ENCODE measurements at regions not wholly inside any gene's neighbourhood (a gene's known extent, or its start where the extent isn't known, plus 50 kb on each side); places are given as distances from the start of the nearest gene placed in this dataset.

GRCh38 chr18:5768454-5768853 is 126.9 kb downstream of the TMEM200C start:
- H3K4me1 ChIP-seq (ENCODE audit: control insufficient read depth, insufficient read depth, low read length): no peaks in the 10 kb centered on the region
- 84% methylated on average over 6 of the region's 6 CpGs for WGBS
- H3K27ac ChIP-seq (ENCODE audit: low read length): no peak overlapping the region
- intact Hi-C loops (cut with DNase I): no loop called here
- H3K4me3 ChIP-seq (ENCODE audit: low read length): no peak overlapping the region
- no peaks in the 10 kb centered on the region for H3K9me3 ChIP-seq (ENCODE audit: control insufficient read depth, low read length)
- DNase-seq: no peak
- H3K27me3 ChIP-seq (ENCODE audit: control insufficient read depth, insufficient read depth): no peaks in the 10 kb centered on the region
- no peak for ATAC-seq

GRCh38 chr18:5759194-5759593 is 136.1 kb downstream of the TMEM200C start:
- H3K27me3 ChIP-seq (ENCODE audit: control insufficient read depth, insufficient read depth): no peaks in the 10 kb centered on the region
- intact Hi-C loops (cut with DNase I): no loop called here

GRCh38 chr18:5756823-5757222 is 138.5 kb downstream of the TMEM200C start:
- intact Hi-C loops (cut with DNase I): no loop called here
- H3K27ac ChIP-seq (ENCODE audit: low read length): no peak overlapping the region
- no peaks in the 10 kb centered on the region for H3K9me3 ChIP-seq (ENCODE audit: control insufficient read depth, low read length)
- no peaks in the 10 kb centered on the region for H3K4me1 ChIP-seq (ENCODE audit: control insufficient read depth, insufficient read depth, low read length)
- no peak for ATAC-seq
- no peak for DNase-seq
- 88% methylated on average over 6 of the region's 6 CpGs for WGBS
- no peaks in the 10 kb centered on the region for H3K27me3 ChIP-seq (ENCODE audit: control insufficient read depth, insufficient read depth)
- H3K4me3 ChIP-seq (ENCODE audit: low read length): no peak overlapping the region

More at GRCh38 chr18:5759194-5759593, 136.1 kb downstream of the TMEM200C start:
- Histone ChIP-seq H3K4me1 (ENCODE audit: control insufficient read depth, insufficient read depth, low read length) (no peaks in the 10 kb centered on the region), H3K27ac (ENCODE audit: low read length) (no peak overlapping the region), H3K9me3 (ENCODE audit: control insufficient read depth, low read length) (no peaks in the 10 kb centered on the region), H3K4me3 (ENCODE audit: low read length) (no peak overlapping the region)
- WGBS: 33% methylated on average over 4 of the region's 4 CpGs
- ATAC-seq (no peak), DNase-seq (no peak)

- DNase-seq: no peak
- Histone ChIP-seq H3K4me1 (ENCODE audit: control insufficient read depth, insufficient read depth, low read length) (no peaks in the 10 kb centered on the region), H3K4me3 (ENCODE audit: low read length) (no peak overlapping the region), H3K27ac (ENCODE audit: low read length) (no peak overlapping the region), H3K27me3 (ENCODE audit: control insufficient read depth, insufficient read depth) (no peaks in the 10 kb centered on the region), H3K9me3 (ENCODE audit: control insufficient read depth, low read length) (no peaks in the 10 kb centered on the region)
- WGBS: 73% methylated on average over 1 of the region's 1 CpG
- ATAC-seq: no peak
- intact Hi-C loops (cut with DNase I): no loop called here
These were observed 147.6 kb downstream of the TMEM200C start for GRCh38 chr18:5747678-5748077.

GRCh38 chr18:5746844-5747243 is 148.5 kb downstream of the TMEM200C start:
- WGBS: 33% methylated on average over 6 of the region's 6 CpGs
- no peak overlapping the region for H3K27ac ChIP-seq (ENCODE audit: low read length)
- no peaks in the 10 kb centered on the region for H3K27me3 ChIP-seq (ENCODE audit: control insufficient read depth, insufficient read depth)
- no peak overlapping the region for H3K4me3 ChIP-seq (ENCODE audit: low read length)
- intact Hi-C loops (cut with DNase I): no loop called here
- DNase-seq (no peak), ATAC-seq (no peak)
- no peaks in the 10 kb centered on the region for H3K4me1 ChIP-seq (ENCODE audit: control insufficient read depth, insufficient read depth, low read length)
- H3K9me3 ChIP-seq (ENCODE audit: control insufficient read depth, low read length): no peaks in the 10 kb centered on the region

- H3K4me3 ChIP-seq (ENCODE audit: low read length): no peak overlapping the region
- DNase-seq (no peak), ATAC-seq (no peak)
- intact Hi-C loops (cut with DNase I): no loop called here
- H3K27ac ChIP-seq (ENCODE audit: low read length): no peak overlapping the region
- WGBS: 70% methylated on average over 3 of the region's 3 CpGs
- no peaks in the 10 kb centered on the region for H3K27me3 ChIP-seq (ENCODE audit: control insufficient read depth, insufficient read depth)
- H3K4me1 ChIP-seq (ENCODE audit: control insufficient read depth, insufficient read depth, low read length): no peaks in the 10 kb centered on the region
- no peaks in the 10 kb centered on the region for H3K9me3 ChIP-seq (ENCODE audit: control insufficient read depth, low read length)
These were observed 150.7 kb downstream of the TMEM200C start for GRCh38 chr18:5744659-5745058.

- H3K9me3 ChIP-seq (ENCODE audit: control insufficient read depth, low read length): no peaks in the 10 kb centered on the region
- H3K27me3 ChIP-seq (ENCODE audit: control insufficient read depth, insufficient read depth): no peaks in the 10 kb centered on the region
- WGBS: 69% methylated on average over 4 of the region's 4 CpGs
- H3K4me1 ChIP-seq (ENCODE audit: control insufficient read depth, insufficient read depth, low read length): no peaks in the 10 kb centered on the region
- intact Hi-C loops (cut with DNase I): no loop called here
- no peak overlapping the region for H3K4me3 ChIP-seq (ENCODE audit: low read length)
- no peak for DNase-seq
- ATAC-seq: no peak
- no peak overlapping the region for H3K27ac ChIP-seq (ENCODE audit: low read length)
These were observed 156.8 kb downstream of the TMEM200C start for GRCh38 chr18:5738526-5738925.

- no peak for ATAC-seq
- H3K27me3 ChIP-seq (ENCODE audit: control insufficient read depth, insufficient read depth): no peaks in the 10 kb centered on the region
- WGBS: 93% methylated on average over 7 of the region's 7 CpGs
- H3K27ac ChIP-seq (ENCODE audit: low read length): no peak overlapping the region
- intact Hi-C loops (cut with DNase I): no loop called here
- no peak for DNase-seq
- no peak overlapping the region for H3K4me3 ChIP-seq (ENCODE audit: low read length)
- H3K9me3 ChIP-seq (ENCODE audit: control insufficient read depth, low read length): no peaks in the 10 kb centered on the region
- H3K4me1 ChIP-seq (ENCODE audit: control insufficient read depth, insufficient read depth, low read length): no peaks in the 10 kb centered on the region
These were observed 163.0 kb downstream of the TMEM200C start for GRCh38 chr18:5732318-5732717.

- Histone ChIP-seq H3K27me3 (ENCODE audit: control insufficient read depth, insufficient read depth) (no peaks in the 10 kb centered on the region), H3K9me3 (ENCODE audit: control insufficient read depth, low read length) (no peaks in the 10 kb centered on the region), H3K27ac (ENCODE audit: low read length) (no peak overlapping the region), H3K4me1 (ENCODE audit: control insufficient read depth, insufficient read depth, low read length) (no peaks in the 10 kb centered on the region), H3K4me3 (ENCODE audit: low read length) (no peak overlapping the region)
- ATAC-seq (peak; percentile 82 to 86), DNase-seq (peak; percentile 82 to 83 (median 83))
- WGBS: 55% methylated on average over 6 of the region's 6 CpGs
- intact Hi-C loops (cut with DNase I): no loop called here
These were observed 165.2 kb downstream of the TMEM200C start for GRCh38 chr18:5729983-5730699.

- no peak overlapping the region for H3K27ac ChIP-seq (ENCODE audit: low read length)
- H3K27me3 ChIP-seq (ENCODE audit: control insufficient read depth, insufficient read depth): no peaks in the 10 kb centered on the region
- 47% methylated on average over 5 of the region's 5 CpGs for WGBS
- DNase-seq: no peak
- intact Hi-C loops (cut with DNase I): no loop called here
- no peaks in the 10 kb centered on the region for H3K9me3 ChIP-seq (ENCODE audit: control insufficient read depth, low read length)
- no peak for ATAC-seq
- H3K4me3 ChIP-seq (ENCODE audit: low read length): no peak overlapping the region
- no peaks in the 10 kb centered on the region for H3K4me1 ChIP-seq (ENCODE audit: control insufficient read depth, insufficient read depth, low read length)
These were observed 166.8 kb downstream of the TMEM200C start for GRCh38 chr18:5728531-5728930.

GRCh38 chr18:5726011-5726410 is 169.3 kb downstream of the TMEM200C start:
- Histone ChIP-seq H3K4me3 (ENCODE audit: low read length) (no peak overlapping the region), H3K27me3 (ENCODE audit: control insufficient read depth, insufficient read depth) (no peaks in the 10 kb centered on the region), H3K4me1 (ENCODE audit: control insufficient read depth, insufficient read depth, low read length) (no peaks in the 10 kb centered on the region), H3K27ac (ENCODE audit: low read length) (no peak overlapping the region), H3K9me3 (ENCODE audit: control insufficient read depth, low read length) (no peaks in the 10 kb centered on the region)
- ATAC-seq (no peak), DNase-seq (no peak)
- intact Hi-C loops (cut with DNase I): no loop called here

- Histone ChIP-seq H3K27ac (ENCODE audit: low read length) (no peak overlapping the region), H3K4me1 (ENCODE audit: control insufficient read depth, insufficient read depth, low read length) (no peaks in the 10 kb centered on the region), H3K27me3 (ENCODE audit: control insufficient read depth, insufficient read depth) (peaks cover 3% of the 10 kb centered on the region), H3K9me3 (ENCODE audit: control insufficient read depth, low read length) (no peaks in the 10 kb centered on the region), H3K4me3 (ENCODE audit: low read length) (no peak overlapping the region)
- WGBS: 80% methylated on average over 10 of the region's 10 CpGs
- ATAC-seq: no peak
- no peak for DNase-seq
- intact Hi-C loops (cut with DNase I): no loop called here
These were observed 173.4 kb downstream of the TMEM200C start for GRCh38 chr18:5721924-5722323.
